Panc1 (cell line): ENCODE measurements at regions not wholly inside any gene's neighbourhood (a gene's known extent, or its start where the extent isn't known, plus 50 kb on each side); places are given as distances from the start of the nearest gene placed in this dataset.
"Not testable (repeated sequence)": the region's sequence is repeated elsewhere in the genome, so short reads cannot be mapped to it uniquely, and the experiment has no call there.

Source experiments
- CTCF ChIP-seq: fragments of 450-650 bp; IDR thresholded peaks from 2 replicates; pipeline ENCODE4 v1.5.1; 2017; ENCODE audit warnings: mild to moderate bottlenecking
- REST ChIP-seq, 2 experiments: IDR thresholded peaks; 2 replicates each; pipeline ENCODE4 v1.6.1; 2011 to 2012; ENCODE audit warnings: low read depth in 2 of 2, control low read depth in 1 of 2, low read length in 1 of 2, mild to moderate bottlenecking in 1 of 2, moderate library complexity in 1 of 2; ENCODE audit not compliant: insufficient read depth in 1 of 2

- not testable (repeated sequence) for TF ChIP-seq CTCF; REST (IDR thresholded peaks at IDR 0.05; ENCODE audit: insufficient read depth in 1 of 2, low read depth in 2 of 2, low read length in 1 of 2)
Measured at GRCh38 chr15:31709479-31709878, 320.8 kb upstream of the CHRNA7 start.
